GM12872 (cell line): ENCODE measurements at regions not wholly inside any gene's neighbourhood (a gene's known extent, or its start where the extent isn't known, plus 50 kb on each side); places are given as distances from the start of the nearest gene placed in this dataset.

ENCODE experiments used
- CTCF ChIP-seq: IDR thresholded peaks from 3 replicates; pipeline ENCODE4 v1.5.1; 2011; ENCODE audit warnings: low read depth, mild to moderate bottlenecking, low read length, moderate library complexity; ENCODE audit not compliant: insufficient read depth

DNA sequence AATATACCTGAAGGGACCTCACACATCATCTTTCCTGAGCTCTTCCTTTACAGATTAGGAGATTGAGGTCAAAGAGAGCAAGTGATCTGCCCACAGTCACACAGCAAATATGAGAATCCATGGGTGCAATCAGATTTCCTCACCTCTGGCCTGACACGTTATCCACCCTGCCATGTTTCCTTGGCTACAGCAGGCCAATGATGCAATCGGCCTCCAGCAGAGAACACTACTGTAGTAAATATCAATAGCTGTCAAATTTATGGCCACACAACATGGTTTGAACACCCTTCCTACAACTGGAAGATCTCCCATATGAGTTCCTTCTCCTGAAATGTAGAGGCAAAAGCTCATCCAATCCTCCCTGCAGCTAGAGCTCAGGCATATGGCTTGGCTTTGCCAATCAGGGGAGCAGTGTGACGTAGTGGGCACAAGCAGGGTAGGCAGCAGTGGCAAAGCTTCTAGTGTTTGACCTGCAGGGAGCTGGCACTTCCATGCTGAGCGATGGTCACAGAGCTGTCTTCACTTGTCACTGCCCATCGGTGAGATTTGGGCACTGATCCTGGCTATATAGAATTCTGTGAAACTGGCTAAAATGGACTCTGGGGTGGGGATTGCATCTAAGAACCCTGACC is 271.3 kb downstream of the TJP1 start:
- TF ChIP-seq CTCF = no peak

DNA sequence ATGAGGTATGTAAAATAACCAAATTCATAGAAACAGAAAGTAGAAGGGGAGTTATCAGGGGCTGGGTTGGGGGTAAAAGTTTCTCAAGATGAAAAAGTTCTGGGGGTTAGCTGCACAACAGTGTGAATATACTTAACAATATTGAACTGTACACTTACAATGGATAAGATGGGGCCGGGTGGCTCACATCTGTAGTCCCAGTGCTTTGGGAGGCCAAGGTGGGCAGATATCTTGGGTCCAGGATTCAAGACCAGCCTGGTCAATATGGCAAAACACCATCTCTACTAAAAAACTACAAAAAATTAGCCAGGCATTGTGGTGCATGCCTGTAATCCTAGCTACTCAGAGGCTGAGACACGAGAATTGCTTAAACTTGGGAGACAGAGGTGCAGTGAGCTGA is 274.3 kb downstream of the TJP1 start:
- TF ChIP-seq CTCF = no peak

DNA sequence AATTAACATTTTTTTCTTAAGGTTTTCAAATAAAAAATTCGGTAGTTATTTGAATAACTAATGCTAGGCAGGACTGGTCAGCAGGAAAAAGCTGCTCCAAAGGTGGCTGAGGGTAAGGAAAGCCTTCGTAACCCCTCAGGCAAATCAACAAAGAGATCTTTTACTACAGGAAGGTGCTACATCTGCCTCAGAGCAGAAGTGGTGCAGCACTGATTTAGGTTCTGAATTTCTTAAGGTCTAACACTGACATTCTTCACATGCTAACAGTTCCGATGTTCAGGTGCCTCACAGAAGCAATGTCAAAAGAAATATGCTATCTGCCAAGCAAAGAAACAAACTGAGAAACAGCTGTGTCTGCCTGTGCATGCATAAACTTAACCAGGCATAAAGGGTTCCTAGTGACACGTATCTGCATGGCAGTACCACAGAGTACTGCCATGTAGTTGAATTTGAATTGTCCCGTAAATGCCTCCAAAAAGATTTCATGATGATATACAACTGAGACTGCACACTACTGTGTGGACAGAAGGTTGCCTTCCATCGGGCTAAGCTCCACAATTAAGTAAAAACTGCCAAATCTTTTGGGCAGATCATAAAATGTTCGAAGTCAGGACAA is 275.0 kb upstream of the NSMCE3 start:
- no peak for TF ChIP-seq CTCF

GRCh38 chr15:29542994-29543393 is 273.4 kb upstream of the NSMCE3 start:
- TF ChIP-seq CTCF = no peak

DNA sequence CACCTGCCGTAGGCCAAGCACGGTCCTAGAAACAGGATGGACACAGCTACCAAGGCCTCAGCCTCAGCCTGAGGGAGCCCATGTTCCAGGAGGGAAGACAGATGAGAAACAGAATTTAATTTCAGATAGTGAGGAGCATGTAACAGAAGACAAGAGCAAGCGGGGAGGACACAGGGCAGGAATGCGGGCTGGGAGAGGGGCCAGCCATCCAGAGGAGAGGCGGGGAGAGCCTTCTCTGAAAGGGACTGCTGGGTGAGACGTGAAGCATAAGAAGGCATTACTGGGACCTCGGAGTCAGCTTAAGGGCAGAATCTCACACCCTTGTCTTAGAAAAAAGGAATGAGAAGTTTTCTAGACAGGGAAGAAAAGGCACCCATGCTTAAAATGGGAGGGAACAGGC is 271.7 kb upstream of the NSMCE3 start:
- TF ChIP-seq CTCF = no peak

DNA sequence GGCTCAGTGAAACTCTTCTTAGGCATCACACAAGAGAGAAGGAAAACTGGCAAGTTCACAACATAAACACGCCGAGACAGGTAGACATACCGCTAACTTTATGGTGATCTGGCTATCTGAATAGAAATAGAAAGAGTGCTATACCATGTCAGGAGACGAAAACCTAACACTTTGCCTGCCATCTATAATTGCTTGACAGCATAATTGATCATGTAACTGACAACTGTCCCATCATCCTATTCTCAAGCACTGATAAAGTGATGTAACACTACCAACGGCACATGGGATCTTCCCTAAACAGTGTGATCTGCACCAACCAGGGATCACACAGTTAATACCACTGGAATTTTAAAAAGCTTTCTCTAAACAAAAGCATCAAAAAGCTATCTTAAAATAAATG is 270.9 kb upstream of the NSMCE3 start:
- no peak for TF ChIP-seq CTCF

GRCh38 chr15:29539736-29540135 is 270.1 kb upstream of the NSMCE3 start:
- TF ChIP-seq CTCF = no peak
